Neural cell (in vitro differentiated cells): ENCODE measurements at regions not wholly inside any gene's neighbourhood (a gene's known extent, or its start where the extent isn't known, plus 50 kb on each side); places are given as distances from the start of the nearest gene placed in this dataset.
"Not testable (repeated sequence)": the region's sequence is repeated elsewhere in the genome, so short reads cannot be mapped to it uniquely, and the experiment has no call there.

Source experiments
- H2AFZ ChIP-seq: fragments of 200-600, 300-800 bp; sonication (generic), shearing (Covaris generic); 2 replicates; pipeline ENCODE4 v1.6.0; 2014; ENCODE audit warnings: low read depth, mild to moderate bottlenecking, antibody characterized with exemption, low read length, moderate library complexity
- H3F3A ChIP-seq: fragments of 200-600 bp; shearing (Covaris generic); 2 replicates; pipeline ENCODE4 v1.6.1; 2016; ENCODE audit warnings: mild to moderate bottlenecking, moderate library complexity, mixed read lengths, antibody characterized with exemption, low read length; ENCODE audit not compliant: insufficient read depth, poor library complexity, severe bottlenecking
- H3K27ac ChIP-seq: fragments of 200-600, 300-800 bp; sonication (generic), shearing (Covaris generic); 2 replicates; pipeline ENCODE4 v1.5.1; 2014; ENCODE audit warnings: mild to moderate bottlenecking, low read length, moderate library complexity
- H3K27me3 ChIP-seq: fragments of 300-800, 200-600 bp; sonication (generic), shearing (Covaris generic); 2 replicates; pipeline ENCODE4 v1.6.0; 2014; ENCODE audit warnings: mild to moderate bottlenecking, low read depth, low read length, moderate library complexity; ENCODE audit not compliant: insufficient read depth
- H3K36me3 ChIP-seq: fragments of 300-800, 200-600 bp; sonication (generic), shearing (Covaris generic); 2 replicates; pipeline ENCODE4 v1.5.1; 2014; ENCODE audit warnings: mild to moderate bottlenecking, antibody characterized with exemption, low read length, moderate library complexity; ENCODE audit not compliant: insufficient read depth
- H3K4me2 ChIP-seq: fragments of 300-800, 200-600 bp; sonication (generic), shearing (Covaris generic); 2 replicates; pipeline ENCODE4 v1.6.0; 2014; ENCODE audit warnings: mild to moderate bottlenecking, low read length
- H3K4me3 ChIP-seq: fragments of 300-800, 200-600 bp; sonication (generic), shearing (Covaris generic); 2 replicates; pipeline ENCODE4 v1.5.1; 2014; ENCODE audit warnings: mild to moderate bottlenecking, low read length, moderate library complexity
- H3K79me2 ChIP-seq: fragments of 200-600 bp; shearing (Covaris generic); replicated peaks from 2 replicates; pipeline ENCODE4 v1.6.0; 2014; ENCODE audit warnings: mild to moderate bottlenecking, low read length, moderate library complexity; ENCODE audit not compliant: insufficient read depth
- H3K9ac ChIP-seq: fragments of 300-800, 200-600 bp; sonication (generic), shearing (Covaris generic); 2 replicates; pipeline ENCODE4 v1.6.1; 2016; ENCODE audit warnings: mild to moderate bottlenecking, low read length, mixed read lengths
- H3K9me2 ChIP-seq: fragments of 200-600 bp; shearing (Covaris generic); 2 replicates; pipeline ENCODE4 v1.6.1; 2016; ENCODE audit warnings: mild to moderate bottlenecking, low read length, mixed read lengths; ENCODE audit not compliant: insufficient read depth
- H3K9me3 ChIP-seq: fragments of 200-600, 300-800 bp; sonication (generic), shearing (Covaris generic); 2 replicates; pipeline ENCODE4 v1.6.1; 2016; ENCODE audit warnings: mild to moderate bottlenecking, mixed run types, low read length, moderate library complexity, mixed read lengths
- H4K20me1 ChIP-seq: fragments of 200-600 bp; shearing (Covaris generic); 2 replicates; pipeline ENCODE4 v1.6.1; 2016; ENCODE audit warnings: mild to moderate bottlenecking, mixed run types; ENCODE audit not compliant: insufficient read depth
- CTCF ChIP-seq: fragments of 450-650 bp; IDR thresholded peaks from 2 replicates; pipeline ENCODE4 v1.5.1; 2014; ENCODE audit warnings: antibody characterized with exemption, mild to moderate bottlenecking, moderate library complexity; ENCODE audit not compliant: poor library complexity, severe bottlenecking
- EP300 ChIP-seq: fragments of 450-650 bp; conservative IDR thresholded peaks from 2 replicates; pipeline ENCODE4 v1.6.1; 2014; ENCODE audit warnings: antibody characterized with exemption, mild to moderate bottlenecking, moderate library complexity; ENCODE audit not compliant: poor library complexity, severe bottlenecking
- EZH2 ChIP-seq: fragments of 200-600, 300-800 bp; shearing (Covaris generic), sonication (generic); IDR thresholded peaks from 2 replicates; pipeline ENCODE4 v1.6.1; 2014; ENCODE audit warnings: antibody characterized with exemption, low read length, borderline replicate concordance, mild to moderate bottlenecking; ENCODE audit not compliant: insufficient read depth, poor library complexity, severe bottlenecking
- MXI1 ChIP-seq: fragments of 450-650 bp; conservative IDR thresholded peaks from 2 replicates; pipeline ENCODE4 v1.6.1; 2014; ENCODE audit warnings: antibody characterized with exemption, mild to moderate bottlenecking; ENCODE audit not compliant: poor library complexity, severe bottlenecking
- POLR2AphosphoS5 ChIP-seq: IDR thresholded peaks from 2 replicates; pipeline ENCODE4 v1.6.1; 2012
- RAD21 ChIP-seq: fragments of 450-650 bp; conservative IDR thresholded peaks from 2 replicates; pipeline ENCODE4 v1.6.1; 2014; ENCODE audit warnings: antibody characterized with exemption, mild to moderate bottlenecking, moderate library complexity
- SMC3 ChIP-seq: fragments of 450-650 bp; conservative IDR thresholded peaks from 2 replicates; pipeline ENCODE4 v1.6.1; 2014; ENCODE audit warnings: antibody characterized with exemption, mild to moderate bottlenecking, moderate library complexity; ENCODE audit not compliant: poor library complexity
- TAF1 ChIP-seq: IDR thresholded peaks from 2 replicates; pipeline ENCODE4 v1.6.1; 2012; ENCODE audit warnings: low read depth
- TF ChIP-seq, protein P1 (sequence below): IDR thresholded peaks from 2 replicates; pipeline ENCODE4 v1.6.1; 2012; ENCODE audit warnings: borderline replicate concordance

GRCh38 chr2:39584283-39584965 is 81.3 kb upstream of the TMEM178A start:
- H3K9me3 ChIP-seq, result no peaks in the 10 kb centered on the region

DNA sequence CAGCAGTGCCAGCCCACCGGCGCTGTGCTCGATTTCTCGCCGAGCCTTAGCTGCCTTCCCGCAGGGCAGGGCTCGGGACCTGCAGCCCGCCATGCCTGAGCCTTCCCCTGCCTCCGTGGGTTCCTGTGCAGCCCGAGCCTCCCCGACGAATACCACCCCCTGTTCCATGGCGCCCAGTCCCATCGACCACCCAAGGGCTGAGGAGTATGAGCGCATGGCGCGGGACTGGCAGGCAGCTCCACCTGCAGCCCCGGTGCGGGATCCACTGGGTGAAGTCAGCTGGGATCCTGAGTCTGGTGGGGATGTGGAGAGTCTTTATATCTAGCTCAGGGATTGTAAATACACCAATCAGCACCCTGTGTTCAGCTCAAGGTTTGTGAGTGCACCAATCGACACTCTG is 80.2 kb upstream of the TMEM178A start:
- not testable (repeated sequence) for H3K9me3 ChIP-seq, H3K36me3 ChIP-seq, H3K9ac ChIP-seq, H2AFZ ChIP-seq, H3K27me3 ChIP-seq, H3K4me3 ChIP-seq, H3K27ac ChIP-seq, H3K4me2 ChIP-seq, H4K20me1 ChIP-seq, H3K79me2 ChIP-seq, H3F3A ChIP-seq, H3K9me2 ChIP-seq

More at GRCh38 chr2:39584283-39584965, 81.3 kb upstream of the TMEM178A start:
- Histone ChIP-seq H3K9me2 (no peaks in the 10 kb centered on the region), H3F3A (no peaks in the 10 kb centered on the region), H3K4me3 (peak overlapping the region; percentile 7), H4K20me1 (no peaks in the 10 kb centered on the region), H3K4me2 (peak overlapping the region; percentile 18), H2AFZ (no peak overlapping the region), H3K79me2 (no peaks in the 10 kb centered on the region), H3K27me3 (no peaks in the 10 kb centered on the region), H3K9ac (no peak overlapping the region), H3K27ac (peak overlapping the region; percentile 43), H3K36me3 (no peaks in the 10 kb centered on the region)
- peak; percentile 17 for TF ChIP-seq POLR2AphosphoS5
- TF ChIP-seq EZH2, result no peak
- TF ChIP-seq EP300, result peak; percentile 25

- Histone ChIP-seq H3K4me2 (no peak overlapping the region), H3K9me2 (no peaks in the 10 kb centered on the region), H3K9me3 (no peaks in the 10 kb centered on the region), H3K79me2 (no peaks in the 10 kb centered on the region), H3K36me3 (no peaks in the 10 kb centered on the region), H3F3A (no peaks in the 10 kb centered on the region), H3K9ac (no peak overlapping the region), H2AFZ (no peak overlapping the region), H3K4me3 (no peak overlapping the region), H4K20me1 (no peaks in the 10 kb centered on the region), H3K27ac (no peak overlapping the region), H3K27me3 (no peaks in the 10 kb centered on the region)
- TF ChIP-seq POLR2AphosphoS5 (no peak), MXI1 (no peak), SMC3 (no peak), RAD21 (no peak), EZH2 (no peak), TAF1 (no peak), EP300 (no peak), CTCF (no peak)
- TF ChIP-seq, protein P1, sequence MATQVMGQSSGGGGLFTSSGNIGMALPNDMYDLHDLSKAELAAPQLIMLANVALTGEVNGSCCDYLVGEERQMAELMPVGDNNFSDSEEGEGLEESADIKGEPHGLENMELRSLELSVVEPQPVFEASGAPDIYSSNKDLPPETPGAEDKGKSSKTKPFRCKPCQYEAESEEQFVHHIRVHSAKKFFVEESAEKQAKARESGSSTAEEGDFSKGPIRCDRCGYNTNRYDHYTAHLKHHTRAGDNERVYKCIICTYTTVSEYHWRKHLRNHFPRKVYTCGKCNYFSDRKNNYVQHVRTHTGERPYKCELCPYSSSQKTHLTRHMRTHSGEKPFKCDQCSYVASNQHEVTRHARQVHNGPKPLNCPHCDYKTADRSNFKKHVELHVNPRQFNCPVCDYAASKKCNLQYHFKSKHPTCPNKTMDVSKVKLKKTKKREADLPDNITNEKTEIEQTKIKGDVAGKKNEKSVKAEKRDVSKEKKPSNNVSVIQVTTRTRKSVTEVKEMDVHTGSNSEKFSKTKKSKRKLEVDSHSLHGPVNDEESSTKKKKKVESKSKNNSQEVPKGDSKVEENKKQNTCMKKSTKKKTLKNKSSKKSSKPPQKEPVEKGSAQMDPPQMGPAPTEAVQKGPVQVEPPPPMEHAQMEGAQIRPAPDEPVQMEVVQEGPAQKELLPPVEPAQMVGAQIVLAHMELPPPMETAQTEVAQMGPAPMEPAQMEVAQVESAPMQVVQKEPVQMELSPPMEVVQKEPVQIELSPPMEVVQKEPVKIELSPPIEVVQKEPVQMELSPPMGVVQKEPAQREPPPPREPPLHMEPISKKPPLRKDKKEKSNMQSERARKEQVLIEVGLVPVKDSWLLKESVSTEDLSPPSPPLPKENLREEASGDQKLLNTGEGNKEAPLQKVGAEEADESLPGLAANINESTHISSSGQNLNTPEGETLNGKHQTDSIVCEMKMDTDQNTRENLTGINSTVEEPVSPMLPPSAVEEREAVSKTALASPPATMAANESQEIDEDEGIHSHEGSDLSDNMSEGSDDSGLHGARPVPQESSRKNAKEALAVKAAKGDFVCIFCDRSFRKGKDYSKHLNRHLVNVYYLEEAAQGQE, result no peak
These were observed 78.5 kb upstream of the TMEM178A start for GRCh38 chr2:39587168-39587567.
